DMS 273 treated with DMSO at 0.1 percent for 48 hours (cell line): ENCODE measurements at regions not wholly inside any gene's neighbourhood (a gene's known extent, or its start where the extent isn't known, plus 50 kb on each side); places are given as distances from the start of the nearest gene placed in this dataset.
"Not testable (repeated sequence)": the region's sequence is repeated elsewhere in the genome, so short reads cannot be mapped to it uniquely, and the experiment has no call there.

Experiments
- DNase-seq: peaks from one replicate; lab custom pipeline; 2025; lab: John Stamatoyannopoulos, UW

DNA sequence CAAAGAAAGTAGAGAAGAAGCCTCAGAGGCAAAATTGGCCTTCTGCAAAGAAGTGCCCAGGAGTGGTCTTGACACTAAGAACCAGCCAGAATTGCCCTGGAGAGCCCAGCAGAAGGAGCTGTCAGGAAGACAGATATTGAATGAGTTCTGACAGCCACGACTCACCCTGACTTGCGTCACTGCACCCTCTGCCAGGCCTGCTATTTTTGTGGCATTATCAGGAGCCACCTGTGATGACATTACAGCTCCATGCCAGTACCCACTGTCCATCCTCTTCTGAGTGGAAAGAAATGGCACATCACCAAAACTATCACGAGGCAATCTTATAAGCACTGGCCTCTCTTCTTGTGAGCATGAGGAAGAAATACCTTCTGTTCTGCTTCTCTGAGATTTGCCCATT is 67.7 kb downstream of the SMIM20 start:
- DNase-seq = no peak

GRCh38 chr4:25982962-25983361 is 68.9 kb downstream of the SMIM20 start:
- no peak for DNase-seq

GRCh38 chr4:25984266-25984665 is 70.2 kb downstream of the SMIM20 start:
- DNase-seq = no peak

DNA sequence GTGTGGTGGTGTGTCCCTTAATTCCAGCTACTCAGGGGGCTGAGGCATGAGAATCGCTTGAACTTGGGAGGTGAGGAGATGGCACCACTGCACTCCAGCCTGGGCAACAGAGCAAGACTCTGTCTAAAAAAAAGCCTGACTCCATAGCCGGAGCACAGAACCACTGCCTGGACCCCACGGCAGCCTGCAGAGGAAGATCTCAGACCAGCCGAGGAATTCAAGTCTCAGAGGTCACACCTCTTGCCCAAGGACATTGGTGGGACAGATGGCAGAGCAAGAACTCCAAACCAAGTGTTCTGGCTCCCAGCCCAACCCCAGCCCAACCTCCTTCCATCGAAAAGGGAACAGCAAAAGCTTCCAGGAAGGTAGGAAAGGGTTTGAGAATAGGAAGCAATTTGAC is 70.8 kb downstream of the SMIM20 start:
- DNase-seq = no peak

DNA sequence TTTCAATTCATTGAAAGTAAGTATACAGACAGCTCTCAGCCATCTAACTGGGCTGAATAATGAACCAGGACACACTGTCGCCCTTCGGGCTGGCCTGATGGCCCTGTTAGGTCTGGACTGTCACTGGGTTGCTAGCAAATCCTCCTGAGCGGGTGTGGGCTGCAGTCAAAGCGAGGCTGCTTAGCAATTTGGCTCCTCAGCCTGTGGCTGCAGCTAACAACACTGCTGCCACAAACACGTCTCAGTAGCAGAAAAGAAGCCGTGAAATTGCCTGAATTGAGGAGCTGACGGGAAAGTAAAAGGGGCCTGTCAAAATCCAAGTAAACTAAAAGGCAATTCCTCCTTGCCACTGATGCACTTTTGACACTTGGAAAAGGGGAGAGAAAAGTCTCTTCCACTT is 72.8 kb downstream of the SMIM20 start:
- no peak for DNase-seq

DNA sequence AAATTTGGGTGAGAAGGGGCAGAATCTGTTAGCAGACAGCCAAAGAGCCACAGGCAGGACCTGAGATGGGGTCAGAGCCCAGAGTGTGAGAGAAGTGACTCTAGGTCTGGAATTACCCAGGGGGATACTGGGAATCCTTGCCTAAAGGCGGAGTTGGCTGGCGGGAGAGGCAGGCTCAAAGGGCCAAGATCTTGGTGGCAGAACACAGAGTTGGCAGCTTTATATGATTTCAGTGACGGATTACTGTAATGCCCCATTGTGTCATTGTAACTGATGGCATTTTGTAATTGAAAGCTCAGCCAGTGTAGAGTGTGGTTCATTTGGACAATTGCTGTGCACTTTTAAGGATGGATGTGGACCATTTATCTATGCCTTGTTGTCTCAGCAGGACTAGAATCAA is 77.3 kb downstream of the SMIM20 start:
- DNase-seq = no peak

DNA sequence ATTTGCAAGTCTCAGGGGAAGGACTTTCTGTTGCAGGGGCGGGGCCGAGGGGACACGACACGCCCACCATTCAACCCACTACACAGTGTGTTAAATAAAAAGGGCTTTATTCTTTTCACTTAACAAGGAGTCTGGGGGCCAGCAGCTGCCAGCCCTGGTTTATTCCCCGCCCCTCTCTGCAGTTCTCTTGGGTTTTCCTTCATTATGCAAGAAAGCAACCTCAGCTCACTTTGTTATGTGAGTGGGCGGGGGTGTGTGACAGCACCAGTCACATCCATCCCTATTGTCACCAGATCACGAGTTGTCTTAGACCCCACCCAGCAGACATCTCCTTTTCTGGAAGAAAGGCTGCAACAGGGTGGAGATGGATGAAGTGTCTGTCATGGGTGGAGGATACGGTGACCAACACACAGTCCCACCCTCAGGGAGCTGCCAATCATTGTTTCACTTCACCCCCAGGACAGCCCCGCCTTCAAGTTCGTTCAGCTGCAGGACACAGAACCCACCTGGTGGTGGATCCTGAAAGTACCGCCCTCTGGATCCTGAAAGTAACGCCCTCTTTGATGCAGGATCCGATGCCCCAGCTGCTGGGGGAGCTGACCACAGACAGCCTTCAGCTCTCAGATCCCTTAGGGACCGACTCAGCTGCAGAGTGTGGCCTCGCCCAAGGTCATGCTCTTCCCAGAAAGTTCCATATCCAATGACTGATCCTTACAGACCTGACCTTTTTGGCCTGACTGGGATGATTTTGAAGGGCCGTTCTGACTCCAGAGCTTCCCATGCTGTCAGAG is 79.6 kb downstream of the SMIM20 start:
- DNase-seq = no peak

DNA sequence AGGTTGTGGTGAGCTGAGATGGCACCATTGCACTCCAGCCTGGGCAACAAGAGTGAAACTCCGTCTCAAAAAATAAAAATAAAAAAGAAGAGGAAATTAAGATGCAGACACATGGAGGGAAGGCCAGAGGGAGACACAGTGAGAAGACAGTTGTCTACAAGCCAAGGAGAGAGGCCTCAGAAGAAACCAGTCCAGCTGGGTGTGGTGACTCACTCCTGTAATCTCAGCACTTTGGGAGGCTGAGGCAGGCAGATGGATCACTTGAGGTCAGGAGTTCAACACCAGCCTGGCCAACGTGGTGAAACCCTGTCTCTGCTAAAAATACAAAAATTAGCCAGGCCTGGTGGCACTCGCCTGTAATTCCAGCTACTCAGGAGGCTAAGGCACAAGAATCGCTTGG is 80.6 kb downstream of the SMIM20 start:
- DNase-seq = not testable (repeated sequence)

GRCh38 chr4:26000274-26000950 is 86.4 kb downstream of the SMIM20 start:
- no peak for DNase-seq

DNA sequence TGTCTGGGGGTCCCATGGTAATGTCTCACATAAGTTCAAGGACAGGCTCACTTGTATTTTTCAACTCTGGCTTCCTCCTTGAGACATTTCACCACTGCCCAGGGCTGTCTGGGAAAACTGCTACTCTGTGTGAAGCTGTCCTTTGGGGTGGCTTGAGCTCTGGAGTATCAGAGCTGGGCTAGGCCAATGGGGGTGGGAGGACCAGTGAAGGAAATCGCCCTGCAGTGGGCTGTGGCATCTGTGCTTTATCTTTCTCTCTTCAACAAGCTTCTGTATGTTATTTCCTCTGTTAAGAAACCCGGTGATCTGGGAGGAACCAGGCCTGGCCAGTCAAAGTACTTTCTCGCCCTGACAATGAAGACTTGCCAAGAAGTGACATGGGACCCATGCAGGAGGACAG is 87.4 kb downstream of the SMIM20 start:
- DNase-seq = no peak

DNA sequence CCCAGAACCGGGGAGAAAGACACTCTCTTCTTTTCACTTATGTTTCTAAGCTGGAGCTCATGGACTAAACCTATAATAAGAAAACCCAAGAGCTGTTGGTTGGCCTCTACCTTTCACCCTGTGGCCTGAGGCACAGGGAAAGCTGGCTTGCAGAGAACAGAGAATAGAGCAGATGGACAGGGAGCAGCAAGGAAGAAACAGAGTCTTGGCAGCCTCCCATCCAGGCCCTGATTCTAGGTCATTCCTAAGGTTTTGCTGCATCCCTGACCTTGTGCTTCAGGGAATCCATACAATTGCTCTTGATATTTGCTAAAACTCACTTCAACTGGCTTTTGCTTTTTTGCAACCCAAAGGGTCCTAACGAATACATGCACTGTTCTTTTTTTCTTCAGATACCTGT is 87.8 kb downstream of the SMIM20 start:
- DNase-seq = no peak

- DNase-seq = no peak
Observed at GRCh38 chr4:26003056-26003455, 89.0 kb downstream of the SMIM20 start.

DNA sequence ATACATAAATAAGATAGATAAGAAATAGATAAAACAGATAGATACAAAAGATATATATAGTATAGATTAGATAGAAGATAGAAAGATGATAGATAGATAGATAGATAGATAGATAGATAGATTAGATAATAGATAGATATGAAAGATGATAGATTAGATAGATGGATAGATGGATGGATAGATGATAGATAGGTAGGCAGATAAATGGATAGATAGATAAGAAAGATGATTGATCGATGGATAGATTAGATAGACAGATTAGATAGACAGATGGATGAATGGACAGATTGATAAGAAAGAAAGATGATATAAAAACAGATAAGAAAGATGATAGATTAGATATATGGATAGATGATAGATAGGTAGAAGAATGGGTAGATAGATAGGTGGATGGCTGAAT is 90.3 kb downstream of the SMIM20 start:
- DNase-seq = no peak

DNA sequence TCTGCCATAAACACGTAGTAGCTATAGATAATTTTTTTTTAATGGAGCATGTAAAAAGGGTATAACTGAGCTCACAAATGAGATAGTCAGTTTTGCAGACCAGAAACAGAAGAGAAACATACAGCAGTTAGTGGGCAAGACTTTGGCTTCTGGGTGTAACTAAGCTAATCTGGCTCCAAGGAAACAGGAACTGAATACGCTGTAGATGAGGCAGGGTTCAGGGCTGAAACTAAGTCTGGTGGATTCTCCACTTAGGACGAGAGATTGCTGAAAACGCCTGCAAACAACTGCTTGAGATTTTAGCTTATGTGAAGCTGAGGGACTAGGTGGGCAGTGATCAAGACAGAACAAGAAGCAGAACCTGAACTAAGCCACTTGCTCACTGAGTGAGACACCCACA is 91.7 kb downstream of the SMIM20 start:
- DNase-seq = no peak

- no peak for DNase-seq
Observed at GRCh38 chr4:26008737-26009136, 94.7 kb downstream of the SMIM20 start.

GRCh38 chr4:26009502-26009901 is 95.5 kb downstream of the SMIM20 start:
- no peak for DNase-seq

DNA sequence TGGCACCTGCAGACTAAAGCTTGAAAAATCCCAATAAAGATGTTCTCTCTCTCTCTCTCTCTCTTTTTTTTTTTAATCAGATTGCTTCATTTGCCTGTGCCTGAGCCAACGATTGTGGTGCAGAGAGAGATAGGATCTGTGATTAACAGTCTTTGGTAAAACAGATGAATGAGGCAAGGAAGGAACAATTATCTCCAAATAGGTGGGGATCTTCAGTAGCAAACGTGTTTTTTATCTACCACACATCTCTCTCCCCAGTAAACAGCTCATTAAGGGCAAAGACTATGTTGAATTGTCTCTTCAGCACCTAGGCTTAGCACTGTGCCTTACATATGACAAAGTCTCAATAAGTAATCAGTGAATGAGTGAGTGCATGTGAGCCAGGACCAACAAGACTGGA is 96.3 kb downstream of the SMIM20 start:
- DNase-seq = no peak

GRCh38 chr4:26013629-26014028 is 99.6 kb downstream of the SMIM20 start:
- DNase-seq = no peak

GRCh38 chr4:26015133-26015651 is 101.2 kb downstream of the SMIM20 start:
- no peak for DNase-seq

DNA sequence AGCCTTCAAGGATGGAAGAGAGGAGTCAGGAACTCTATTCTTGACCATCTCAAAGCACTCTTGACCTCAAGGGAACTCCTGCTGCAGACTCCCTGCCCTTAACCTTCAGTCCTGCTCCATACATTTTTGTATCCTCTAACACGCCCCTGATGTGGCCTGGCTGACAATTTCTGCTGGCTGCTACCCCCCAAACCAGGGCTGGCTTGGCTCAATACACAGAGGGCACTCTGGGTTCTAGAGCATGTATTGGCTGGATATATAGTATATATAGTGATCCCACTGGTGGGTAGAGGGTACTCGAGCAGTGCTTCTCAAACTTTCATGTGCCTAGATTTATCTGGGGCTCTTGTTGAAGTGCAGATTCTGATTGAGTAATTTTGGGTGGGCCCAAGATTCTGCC is 101.9 kb downstream of the SMIM20 start:
- no peak for DNase-seq

GRCh38 chr4:26017531-26017930 is 103.5 kb downstream of the SMIM20 start:
- DNase-seq = no peak

DNA sequence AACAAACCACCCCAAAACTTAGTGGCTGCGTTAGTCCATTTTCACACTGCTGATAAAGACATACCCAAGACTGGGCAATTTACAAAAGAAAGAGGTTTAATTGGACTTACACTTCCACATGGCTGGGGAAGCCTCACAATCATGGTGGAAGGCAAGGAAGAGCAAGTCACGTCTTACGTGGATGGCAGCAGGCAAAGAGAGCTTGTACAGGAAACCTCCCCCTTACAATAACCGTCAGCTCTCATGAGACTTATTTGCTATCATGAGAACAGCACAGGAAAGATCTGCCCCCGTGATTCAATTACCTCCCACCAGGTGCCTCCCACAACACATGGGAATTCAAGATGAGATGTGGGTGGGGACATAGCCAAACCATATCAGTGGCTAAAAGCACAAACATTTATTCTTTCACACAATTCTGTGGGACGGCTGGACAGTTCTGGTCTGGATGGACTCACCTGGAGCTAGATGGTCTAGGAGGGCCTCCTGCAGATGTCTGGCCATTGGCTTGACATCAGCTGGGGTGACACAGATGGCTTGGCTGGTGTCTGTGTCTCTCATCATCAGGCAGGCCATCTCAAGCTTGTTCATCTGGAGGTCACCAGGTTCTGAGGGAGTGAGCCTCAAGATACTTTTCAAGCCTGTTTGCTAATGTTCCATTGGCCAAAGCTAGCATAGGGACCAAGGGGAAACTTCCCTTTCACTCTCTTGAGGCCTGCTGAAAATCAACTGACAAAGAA is 104.1 kb downstream of the SMIM20 start:
- not testable (repeated sequence) for DNase-seq
